ENCODE measurements at regions not wholly inside any gene's neighbourhood (a gene's known extent, or its start where the extent isn't known, plus 50 kb on each side); places are given as distances from the start of the nearest gene placed in this dataset.

DNA sequence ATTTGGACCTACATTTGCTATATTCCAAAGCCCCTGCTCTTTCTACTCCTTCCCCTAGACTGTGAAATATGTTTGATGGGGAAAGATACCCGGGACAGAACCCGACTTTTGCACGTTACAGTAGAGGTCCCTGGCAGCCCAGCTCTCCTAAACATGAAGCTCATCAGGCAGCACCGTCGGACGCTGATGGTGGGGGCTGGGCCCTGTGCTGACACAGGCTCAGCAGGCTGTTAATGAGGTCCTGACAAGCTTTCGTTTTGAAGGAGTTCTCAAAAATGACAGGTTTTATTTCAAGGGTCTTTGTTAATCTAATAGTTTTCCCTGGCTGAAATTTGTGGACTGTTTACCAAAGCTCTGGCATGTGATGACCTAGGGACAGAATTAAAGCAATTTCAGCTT, 102.3 kb downstream of the SLC25A47 start:
- Histone ChIP-seq H3K4me2 (ENCODE audit: low read length) (no peak overlapping the region), H4K20me1 (ENCODE audit: insufficient read depth, low read length) (peaks cover 15% of the 10 kb centered on the region), H3K27me3 (ENCODE audit: insufficient read depth, low read length) (no peaks in the 10 kb centered on the region), H3K36me3 (ENCODE audit: insufficient read depth, low read length) (no peaks in the 10 kb centered on the region), H3K9ac (ENCODE audit: low read length) (no peak overlapping the region), H3K4me1 (ENCODE audit: insufficient read depth, low read length) (peaks cover 22% of the 10 kb centered on the region), H3K9me3 (ENCODE audit: insufficient read depth, low read depth, low read length) (no peaks in the 10 kb centered on the region), H3K4me3 (ENCODE audit: insufficient read depth, low read depth, low read length) (no peak overlapping the region), H3K27ac (ENCODE audit: low read depth, low read length) (no peak overlapping the region), H2AFZ (ENCODE audit: low read depth, low read length) (no peak overlapping the region), H3K79me2 (ENCODE audit: insufficient read depth, low read length) (peaks cover 8% of the 10 kb centered on the region)
- H3K9me3 Mint-ChIP-seq (ENCODE audit: unreplicated experiment): no peaks in the 10 kb centered on the region
- DNase-seq (ENCODE audit: low read depth): no peak
- no peak for TF ChIP-seq EZH2 (IDR thresholded peaks at IDR 0.05; ENCODE audit: insufficient read depth, low read length)
- TF ChIP-seq, protein P1, sequence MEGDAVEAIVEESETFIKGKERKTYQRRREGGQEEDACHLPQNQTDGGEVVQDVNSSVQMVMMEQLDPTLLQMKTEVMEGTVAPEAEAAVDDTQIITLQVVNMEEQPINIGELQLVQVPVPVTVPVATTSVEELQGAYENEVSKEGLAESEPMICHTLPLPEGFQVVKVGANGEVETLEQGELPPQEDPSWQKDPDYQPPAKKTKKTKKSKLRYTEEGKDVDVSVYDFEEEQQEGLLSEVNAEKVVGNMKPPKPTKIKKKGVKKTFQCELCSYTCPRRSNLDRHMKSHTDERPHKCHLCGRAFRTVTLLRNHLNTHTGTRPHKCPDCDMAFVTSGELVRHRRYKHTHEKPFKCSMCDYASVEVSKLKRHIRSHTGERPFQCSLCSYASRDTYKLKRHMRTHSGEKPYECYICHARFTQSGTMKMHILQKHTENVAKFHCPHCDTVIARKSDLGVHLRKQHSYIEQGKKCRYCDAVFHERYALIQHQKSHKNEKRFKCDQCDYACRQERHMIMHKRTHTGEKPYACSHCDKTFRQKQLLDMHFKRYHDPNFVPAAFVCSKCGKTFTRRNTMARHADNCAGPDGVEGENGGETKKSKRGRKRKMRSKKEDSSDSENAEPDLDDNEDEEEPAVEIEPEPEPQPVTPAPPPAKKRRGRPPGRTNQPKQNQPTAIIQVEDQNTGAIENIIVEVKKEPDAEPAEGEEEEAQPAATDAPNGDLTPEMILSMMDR (IDR thresholded peaks at IDR 0.05; ENCODE audit: insufficient read depth, low read depth, low read length): no peak
- H3K4me3 Mint-ChIP-seq (ENCODE audit: unreplicated experiment): no peak overlapping the region
- no peaks in the 10 kb centered on the region for H3K27me3 Mint-ChIP-seq (ENCODE audit: low read depth, unreplicated experiment)
- H3K27ac Mint-ChIP-seq (ENCODE audit: unreplicated experiment): no peak overlapping the region
- FAIRE-seq: no peak
- peaks cover 8% of the 10 kb centered on the region for H3K36me3 Mint-ChIP-seq (ENCODE audit: low read depth, unreplicated experiment)
- H3K4me1 Mint-ChIP-seq (ENCODE audit: low read depth, unreplicated experiment): peaks cover 17% of the 10 kb centered on the region

DNA sequence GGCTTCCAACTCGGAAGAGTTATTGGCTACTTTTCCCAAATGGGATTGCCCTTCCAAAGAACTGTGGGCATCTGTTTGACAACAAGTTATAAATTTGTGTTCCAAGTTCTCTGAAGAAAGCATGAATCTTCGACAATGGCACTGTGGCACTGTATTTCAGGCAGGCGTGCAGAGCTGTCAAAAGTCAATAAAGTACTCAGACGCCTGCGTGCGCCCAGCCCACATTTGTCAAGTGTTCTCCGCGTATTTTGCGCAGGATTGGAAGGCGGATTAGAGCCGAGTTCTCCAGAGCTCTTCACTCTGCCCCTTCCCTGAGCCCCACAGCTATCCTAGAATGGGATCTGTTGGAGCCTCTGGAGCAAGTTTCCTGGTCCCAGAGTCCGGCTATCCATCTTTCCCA, 103.2 kb downstream of the SLC25A47 start:
- H3K4me1 Mint-ChIP-seq (ENCODE audit: low read depth, unreplicated experiment): peaks cover 17% of the 10 kb centered on the region
- FAIRE-seq: no peak
- no peak overlapping the region for H3K4me3 ChIP-seq (ENCODE audit: insufficient read depth, low read depth, low read length)
- H2AFZ ChIP-seq (ENCODE audit: low read depth, low read length): no peak overlapping the region
- peaks cover 8% of the 10 kb centered on the region for H3K79me2 ChIP-seq (ENCODE audit: insufficient read depth, low read length)
- no peaks in the 10 kb centered on the region for H3K9me3 Mint-ChIP-seq (ENCODE audit: unreplicated experiment)
- H3K9me3 ChIP-seq (ENCODE audit: insufficient read depth, low read depth, low read length): no peaks in the 10 kb centered on the region
- H3K27ac ChIP-seq (ENCODE audit: low read depth, low read length): no peak overlapping the region
- peaks cover 8% of the 10 kb centered on the region for H3K36me3 Mint-ChIP-seq (ENCODE audit: low read depth, unreplicated experiment)
- no peak for DNase-seq (ENCODE audit: low read depth)
- H4K20me1 ChIP-seq (ENCODE audit: insufficient read depth, low read length): peaks cover 17% of the 10 kb centered on the region
- H3K9ac ChIP-seq (ENCODE audit: low read length): no peak overlapping the region
- H3K4me2 ChIP-seq (ENCODE audit: low read length): no peak overlapping the region
- TF ChIP-seq, protein P1 (IDR thresholded peaks at IDR 0.05; ENCODE audit: insufficient read depth, low read depth, low read length): no peak
- no peak for TF ChIP-seq EZH2 (IDR thresholded peaks at IDR 0.05; ENCODE audit: insufficient read depth, low read length)
- no peaks in the 10 kb centered on the region for H3K36me3 ChIP-seq (ENCODE audit: insufficient read depth, low read length)
- no peak overlapping the region for H3K27ac Mint-ChIP-seq (ENCODE audit: unreplicated experiment)
- H3K27me3 ChIP-seq (ENCODE audit: insufficient read depth, low read length): no peaks in the 10 kb centered on the region
- H3K4me3 Mint-ChIP-seq (ENCODE audit: unreplicated experiment): no peak overlapping the region
- H3K4me1 ChIP-seq (ENCODE audit: insufficient read depth, low read length): peaks cover 25% of the 10 kb centered on the region
- H3K27me3 Mint-ChIP-seq (ENCODE audit: low read depth, unreplicated experiment): no peaks in the 10 kb centered on the region

DNA sequence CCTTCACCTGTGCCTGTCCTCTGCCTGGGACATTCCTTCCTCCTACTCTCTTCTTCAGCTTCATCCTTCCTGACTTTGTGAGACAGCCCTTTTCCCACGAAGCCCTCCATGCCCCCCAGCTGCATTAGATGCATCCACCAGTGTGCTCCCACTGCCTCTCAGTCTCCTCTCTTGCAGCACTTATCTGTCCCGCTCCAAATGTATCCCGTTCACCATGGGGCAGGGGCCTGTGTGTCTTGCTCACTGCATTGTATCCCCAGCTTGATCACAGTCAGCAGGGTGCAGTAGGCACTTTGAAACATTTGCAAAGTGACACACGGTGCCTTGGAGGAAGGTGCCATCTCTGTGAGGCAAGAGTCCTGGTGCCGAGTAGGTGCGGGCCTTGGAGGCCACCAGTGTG, 104.0 kb downstream of the SLC25A47 start:
- no peak overlapping the region for H3K27ac Mint-ChIP-seq (ENCODE audit: unreplicated experiment)
- TF ChIP-seq, protein P1 (IDR thresholded peaks at IDR 0.05; ENCODE audit: insufficient read depth, low read depth, low read length): no peak
- TF ChIP-seq EZH2 (IDR thresholded peaks at IDR 0.05; ENCODE audit: insufficient read depth, low read length): no peak
- Histone ChIP-seq H3K79me2 (ENCODE audit: insufficient read depth, low read length) (peaks cover 8% of the 10 kb centered on the region), H3K4me3 (ENCODE audit: insufficient read depth, low read depth, low read length) (no peak overlapping the region), H3K4me1 (ENCODE audit: insufficient read depth, low read length) (peaks cover 24% of the 10 kb centered on the region), H4K20me1 (ENCODE audit: insufficient read depth, low read length) (peaks cover 17% of the 10 kb centered on the region), H3K9me3 (ENCODE audit: insufficient read depth, low read depth, low read length) (no peaks in the 10 kb centered on the region), H2AFZ (ENCODE audit: low read depth, low read length) (no peak overlapping the region), H3K27me3 (ENCODE audit: insufficient read depth, low read length) (no peaks in the 10 kb centered on the region), H3K9ac (ENCODE audit: low read length) (no peak overlapping the region), H3K36me3 (ENCODE audit: insufficient read depth, low read length) (no peaks in the 10 kb centered on the region), H3K27ac (ENCODE audit: low read depth, low read length) (no peak overlapping the region), H3K4me2 (ENCODE audit: low read length) (no peak overlapping the region)
- FAIRE-seq (no peak), DNase-seq (ENCODE audit: low read depth) (no peak)
- peaks cover 8% of the 10 kb centered on the region for H3K36me3 Mint-ChIP-seq (ENCODE audit: low read depth, unreplicated experiment)
- H3K4me3 Mint-ChIP-seq (ENCODE audit: unreplicated experiment): no peak overlapping the region
- no peaks in the 10 kb centered on the region for H3K9me3 Mint-ChIP-seq (ENCODE audit: unreplicated experiment)
- H3K27me3 Mint-ChIP-seq (ENCODE audit: low read depth, unreplicated experiment): no peaks in the 10 kb centered on the region
- peaks cover 17% of the 10 kb centered on the region for H3K4me1 Mint-ChIP-seq (ENCODE audit: low read depth, unreplicated experiment)
